ENCODE measurements at regions not wholly inside any gene's neighbourhood (a gene's known extent, or its start where the extent isn't known, plus 50 kb on each side); places are given as distances from the start of the nearest gene placed in this dataset.

DNA sequence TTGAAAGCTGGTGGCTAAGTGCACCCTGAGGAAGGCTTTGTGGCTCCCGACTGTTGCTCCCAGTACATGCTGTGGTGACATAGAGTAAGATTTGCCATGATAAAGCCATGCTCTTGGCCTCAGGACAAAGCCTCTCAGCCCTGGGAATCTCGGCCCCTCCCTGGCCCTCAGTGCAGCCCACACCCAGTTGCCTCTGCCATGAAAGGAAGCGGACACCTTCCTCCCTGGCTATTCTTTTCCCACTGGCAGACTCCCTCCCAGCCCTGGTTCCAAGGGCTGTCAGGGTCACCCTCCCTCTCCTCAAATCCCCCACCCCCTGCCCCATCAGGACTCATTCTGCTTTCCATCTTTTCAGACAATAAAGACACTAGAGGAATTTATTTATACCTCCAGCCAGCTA lies 119.8 kb upstream of the NEO1 start:
- Histone ChIP-seq H3F3A (ENCODE audit: low read depth) (no peaks in the 10 kb centered on the region), H3K9me2 (replicated peaks; ENCODE audit: low read depth, low read length) (no peaks in the 10 kb centered on the region), H3K79me2 (ENCODE audit: insufficient read depth, low read length) (no peaks in the 10 kb centered on the region), H3K4me1 (ENCODE audit: insufficient read depth, low read length, poor library complexity, severe bottlenecking) (no peaks in the 10 kb centered on the region), H3K4me3 (ENCODE audit: low read length, poor library complexity, severe bottlenecking) (no peak overlapping the region), H3K4me2 (ENCODE audit: low read depth, low read length, poor library complexity, severe bottlenecking) (no peak overlapping the region), H4K20me1 (ENCODE audit: insufficient read depth, low read length, poor library complexity, severe bottlenecking) (no peaks in the 10 kb centered on the region), H2AFZ (ENCODE audit: low read length) (no peak overlapping the region), H3K27me3 (ENCODE audit: insufficient read depth, low read length, poor library complexity, severe bottlenecking) (no peaks in the 10 kb centered on the region), H3K9me3 (ENCODE audit: insufficient read depth, low read depth, low read length) (no peaks in the 10 kb centered on the region), H3K9ac (ENCODE audit: low read depth, low read length, poor library complexity, severe bottlenecking) (no peak overlapping the region), H3K36me3 (ENCODE audit: insufficient read depth, low read length) (no peaks in the 10 kb centered on the region)
- TF ChIP-seq, protein P1, sequence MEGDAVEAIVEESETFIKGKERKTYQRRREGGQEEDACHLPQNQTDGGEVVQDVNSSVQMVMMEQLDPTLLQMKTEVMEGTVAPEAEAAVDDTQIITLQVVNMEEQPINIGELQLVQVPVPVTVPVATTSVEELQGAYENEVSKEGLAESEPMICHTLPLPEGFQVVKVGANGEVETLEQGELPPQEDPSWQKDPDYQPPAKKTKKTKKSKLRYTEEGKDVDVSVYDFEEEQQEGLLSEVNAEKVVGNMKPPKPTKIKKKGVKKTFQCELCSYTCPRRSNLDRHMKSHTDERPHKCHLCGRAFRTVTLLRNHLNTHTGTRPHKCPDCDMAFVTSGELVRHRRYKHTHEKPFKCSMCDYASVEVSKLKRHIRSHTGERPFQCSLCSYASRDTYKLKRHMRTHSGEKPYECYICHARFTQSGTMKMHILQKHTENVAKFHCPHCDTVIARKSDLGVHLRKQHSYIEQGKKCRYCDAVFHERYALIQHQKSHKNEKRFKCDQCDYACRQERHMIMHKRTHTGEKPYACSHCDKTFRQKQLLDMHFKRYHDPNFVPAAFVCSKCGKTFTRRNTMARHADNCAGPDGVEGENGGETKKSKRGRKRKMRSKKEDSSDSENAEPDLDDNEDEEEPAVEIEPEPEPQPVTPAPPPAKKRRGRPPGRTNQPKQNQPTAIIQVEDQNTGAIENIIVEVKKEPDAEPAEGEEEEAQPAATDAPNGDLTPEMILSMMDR (conservative IDR thresholded peaks at IDR 0.05; ENCODE audit: low read length): no peak
- TF ChIP-seq EZH2phosphoT487 (IDR thresholded peaks at IDR 0.05; ENCODE audit: borderline replicate concordance): no peak

DNA sequence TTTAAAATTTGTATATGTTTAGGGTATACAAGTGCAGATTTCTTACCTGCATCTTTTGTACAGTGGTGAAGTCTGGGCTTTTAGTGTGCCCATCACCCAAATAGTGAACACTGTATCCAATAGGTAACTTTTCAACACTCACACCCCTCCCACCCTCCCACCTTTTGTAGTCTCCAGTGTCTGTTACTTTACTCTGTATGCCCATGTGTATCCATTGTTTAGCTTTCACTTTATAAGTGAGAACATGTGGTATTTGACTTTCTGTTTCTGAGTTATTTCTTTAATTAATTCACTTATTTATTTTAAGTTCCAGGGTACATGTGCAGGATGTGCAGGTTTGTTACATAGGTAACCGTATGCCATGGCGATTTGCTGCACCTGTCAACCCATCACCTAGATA lies 124.8 kb upstream of the NEO1 start:
- no peak overlapping the region for H3K9ac ChIP-seq (ENCODE audit: low read depth, low read length, poor library complexity, severe bottlenecking)
- no peaks in the 10 kb centered on the region for H3K9me2 ChIP-seq (replicated peaks; ENCODE audit: low read depth, low read length)
- H4K20me1 ChIP-seq (ENCODE audit: insufficient read depth, low read length, poor library complexity, severe bottlenecking): no peaks in the 10 kb centered on the region
- H3K27me3 ChIP-seq (ENCODE audit: insufficient read depth, low read length, poor library complexity, severe bottlenecking): no peaks in the 10 kb centered on the region
- H2AFZ ChIP-seq (ENCODE audit: low read length): no peak overlapping the region
- no peaks in the 10 kb centered on the region for H3K4me1 ChIP-seq (ENCODE audit: insufficient read depth, low read length, poor library complexity, severe bottlenecking)
- TF ChIP-seq, protein P1 (conservative IDR thresholded peaks at IDR 0.05; ENCODE audit: low read length): no peak
- no peak for TF ChIP-seq EZH2phosphoT487 (IDR thresholded peaks at IDR 0.05; ENCODE audit: borderline replicate concordance)
- H3K79me2 ChIP-seq (ENCODE audit: insufficient read depth, low read length): no peaks in the 10 kb centered on the region
- H3K4me3 ChIP-seq (ENCODE audit: low read length, poor library complexity, severe bottlenecking): no peak overlapping the region
- H3K4me2 ChIP-seq (ENCODE audit: low read depth, low read length, poor library complexity, severe bottlenecking): no peak overlapping the region
- no peaks in the 10 kb centered on the region for H3K36me3 ChIP-seq (ENCODE audit: insufficient read depth, low read length)
- H3K9me3 ChIP-seq (ENCODE audit: insufficient read depth, low read depth, low read length): no peaks in the 10 kb centered on the region
- H3F3A ChIP-seq (ENCODE audit: low read depth): no peaks in the 10 kb centered on the region

DNA sequence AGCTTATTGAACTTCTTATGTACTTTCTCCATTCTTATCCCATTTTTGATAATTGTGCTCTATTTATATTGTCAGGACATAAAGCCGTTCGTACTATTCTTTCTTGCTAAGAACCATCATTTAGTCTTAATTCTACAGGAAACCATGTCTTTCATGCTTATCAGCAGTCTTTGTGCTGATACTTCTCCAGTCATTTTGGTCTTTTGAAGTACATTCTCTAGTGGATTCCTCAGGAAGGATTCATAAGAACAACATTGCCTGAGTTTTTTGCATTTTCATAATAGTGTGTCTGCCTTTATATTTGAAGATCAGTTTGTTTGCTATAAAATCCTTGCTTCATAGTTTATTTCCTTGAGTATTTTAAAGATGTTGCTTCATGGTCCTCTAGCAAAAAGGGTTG lies 126.6 kb upstream of the NEO1 start:
- no peak overlapping the region for H2AFZ ChIP-seq (ENCODE audit: low read length)
- H3K9ac ChIP-seq (ENCODE audit: low read depth, low read length, poor library complexity, severe bottlenecking): no peak overlapping the region
- no peaks in the 10 kb centered on the region for H3K9me3 ChIP-seq (ENCODE audit: insufficient read depth, low read depth, low read length)
- no peaks in the 10 kb centered on the region for H3K79me2 ChIP-seq (ENCODE audit: insufficient read depth, low read length)
- H3K4me1 ChIP-seq (ENCODE audit: insufficient read depth, low read length, poor library complexity, severe bottlenecking): no peaks in the 10 kb centered on the region
- H4K20me1 ChIP-seq (ENCODE audit: insufficient read depth, low read length, poor library complexity, severe bottlenecking): no peaks in the 10 kb centered on the region
- H3K9me2 ChIP-seq (replicated peaks; ENCODE audit: low read depth, low read length): no peaks in the 10 kb centered on the region
- no peak overlapping the region for H3K4me3 ChIP-seq (ENCODE audit: low read length, poor library complexity, severe bottlenecking)
- H3K27me3 ChIP-seq (ENCODE audit: insufficient read depth, low read length, poor library complexity, severe bottlenecking): no peaks in the 10 kb centered on the region
- no peaks in the 10 kb centered on the region for H3F3A ChIP-seq (ENCODE audit: low read depth)
- TF ChIP-seq, protein P1 (conservative IDR thresholded peaks at IDR 0.05; ENCODE audit: low read length): no peak
- TF ChIP-seq EZH2phosphoT487 (IDR thresholded peaks at IDR 0.05; ENCODE audit: borderline replicate concordance): no peak
- no peaks in the 10 kb centered on the region for H3K36me3 ChIP-seq (ENCODE audit: insufficient read depth, low read length)
- no peak overlapping the region for H3K4me2 ChIP-seq (ENCODE audit: low read depth, low read length, poor library complexity, severe bottlenecking)

Measured in Loucy (cell line).